ENCODE measurements at regions not wholly inside any gene's neighbourhood (a gene's known extent, or its start where the extent isn't known, plus 50 kb on each side); places are given as distances from the start of the nearest gene placed in this dataset.

GRCh38 chr2:223523551-223524001, 78.6 kb downstream of the SCG2 start:
- TF ChIP-seq CTCF (IDR thresholded peaks at IDR 0.05; ENCODE audit: insufficient read depth, low read length) = no peak
- TF ChIP-seq, protein P1, sequence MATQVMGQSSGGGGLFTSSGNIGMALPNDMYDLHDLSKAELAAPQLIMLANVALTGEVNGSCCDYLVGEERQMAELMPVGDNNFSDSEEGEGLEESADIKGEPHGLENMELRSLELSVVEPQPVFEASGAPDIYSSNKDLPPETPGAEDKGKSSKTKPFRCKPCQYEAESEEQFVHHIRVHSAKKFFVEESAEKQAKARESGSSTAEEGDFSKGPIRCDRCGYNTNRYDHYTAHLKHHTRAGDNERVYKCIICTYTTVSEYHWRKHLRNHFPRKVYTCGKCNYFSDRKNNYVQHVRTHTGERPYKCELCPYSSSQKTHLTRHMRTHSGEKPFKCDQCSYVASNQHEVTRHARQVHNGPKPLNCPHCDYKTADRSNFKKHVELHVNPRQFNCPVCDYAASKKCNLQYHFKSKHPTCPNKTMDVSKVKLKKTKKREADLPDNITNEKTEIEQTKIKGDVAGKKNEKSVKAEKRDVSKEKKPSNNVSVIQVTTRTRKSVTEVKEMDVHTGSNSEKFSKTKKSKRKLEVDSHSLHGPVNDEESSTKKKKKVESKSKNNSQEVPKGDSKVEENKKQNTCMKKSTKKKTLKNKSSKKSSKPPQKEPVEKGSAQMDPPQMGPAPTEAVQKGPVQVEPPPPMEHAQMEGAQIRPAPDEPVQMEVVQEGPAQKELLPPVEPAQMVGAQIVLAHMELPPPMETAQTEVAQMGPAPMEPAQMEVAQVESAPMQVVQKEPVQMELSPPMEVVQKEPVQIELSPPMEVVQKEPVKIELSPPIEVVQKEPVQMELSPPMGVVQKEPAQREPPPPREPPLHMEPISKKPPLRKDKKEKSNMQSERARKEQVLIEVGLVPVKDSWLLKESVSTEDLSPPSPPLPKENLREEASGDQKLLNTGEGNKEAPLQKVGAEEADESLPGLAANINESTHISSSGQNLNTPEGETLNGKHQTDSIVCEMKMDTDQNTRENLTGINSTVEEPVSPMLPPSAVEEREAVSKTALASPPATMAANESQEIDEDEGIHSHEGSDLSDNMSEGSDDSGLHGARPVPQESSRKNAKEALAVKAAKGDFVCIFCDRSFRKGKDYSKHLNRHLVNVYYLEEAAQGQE (IDR thresholded peaks at IDR 0.05; ENCODE audit: insufficient replicate concordance, low read depth) = no peak
- no peak for TF ChIP-seq SPI1 (IDR thresholded peaks at IDR 0.05; ENCODE audit: borderline replicate concordance, low read depth)
